NCI-H748 (cell line): ENCODE measurements at regions not wholly inside any gene's neighbourhood (a gene's known extent, or its start where the extent isn't known, plus 50 kb on each side); places are given as distances from the start of the nearest gene placed in this dataset.

Source experiments
- DNase-seq: peaks from one replicate; lab custom pipeline; 2025; ENCODE audit not compliant: unreplicated experiment; lab: John Stamatoyannopoulos, UW

GRCh38 chr12:13843841-13844240 lies 137.6 kb downstream of the GRIN2B start:
- DNase-seq: no peak

- DNase-seq: no peak
Measured at GRCh38 chr12:13841358-13841757, 140.0 kb downstream of the GRIN2B start.

GRCh38 chr12:13839365-13840336 lies 141.8 kb downstream of the GRIN2B start:
- DNase-seq: peak; percentile 20

- no peak for DNase-seq
Measured at GRCh38 chr12:13836099-13836498, 145.3 kb downstream of the GRIN2B start.

GRCh38 chr12:13835652-13836051 lies 145.8 kb downstream of the GRIN2B start:
- DNase-seq: no peak

- DNase-seq: no peak
Measured at GRCh38 chr12:13834241-13834640, 147.2 kb downstream of the GRIN2B start.

GRCh38 chr12:13817131-13817530 lies 164.3 kb downstream of the GRIN2B start:
- no peak for DNase-seq

GRCh38 chr12:13816394-13816793 lies 165.0 kb downstream of the GRIN2B start:
- DNase-seq: peak; percentile 53

- DNase-seq: no peak
Measured at GRCh38 chr12:13812168-13812567, 169.2 kb downstream of the GRIN2B start.

GRCh38 chr12:13811061-13811460 lies 170.3 kb downstream of the GRIN2B start:
- DNase-seq: no peak

- no peak for DNase-seq
Measured at GRCh38 chr12:13805041-13805440, 176.4 kb downstream of the GRIN2B start.

- DNase-seq: no peak
Measured at GRCh38 chr12:13801543-13801942, 179.9 kb downstream of the GRIN2B start.

GRCh38 chr12:13799574-13799973 lies 181.8 kb downstream of the GRIN2B start:
- no peak for DNase-seq

- DNase-seq: no peak
Measured at GRCh38 chr12:13798162-13798561, 183.2 kb downstream of the GRIN2B start.

GRCh38 chr12:13794706-13795105 lies 186.7 kb downstream of the GRIN2B start:
- DNase-seq: no peak

- no peak for DNase-seq
Measured at GRCh38 chr12:13790317-13790716, 191.1 kb downstream of the GRIN2B start.

GRCh38 chr12:13788626-13789025 lies 192.8 kb downstream of the GRIN2B start:
- no peak for DNase-seq

- no peak for DNase-seq
Measured at GRCh38 chr12:13786646-13787045, 194.8 kb downstream of the GRIN2B start.

- no peak for DNase-seq
Measured at GRCh38 chr12:13784504-13784903, 196.9 kb downstream of the GRIN2B start.

GRCh38 chr12:13780453-13780852 lies 200.9 kb downstream of the GRIN2B start:
- DNase-seq: no peak

GRCh38 chr12:13777374-13777773 lies 204.0 kb downstream of the GRIN2B start:
- no peak for DNase-seq

- DNase-seq: no peak
Measured at GRCh38 chr12:13772264-13772663, 209.1 kb downstream of the GRIN2B start.

GRCh38 chr12:13770576-13770975 lies 210.8 kb downstream of the GRIN2B start:
- no peak for DNase-seq
